ENCODE measurements at regions not wholly inside any gene's neighbourhood (a gene's known extent, or its start where the extent isn't known, plus 50 kb on each side); places are given as distances from the start of the nearest gene placed in this dataset.

DNA sequence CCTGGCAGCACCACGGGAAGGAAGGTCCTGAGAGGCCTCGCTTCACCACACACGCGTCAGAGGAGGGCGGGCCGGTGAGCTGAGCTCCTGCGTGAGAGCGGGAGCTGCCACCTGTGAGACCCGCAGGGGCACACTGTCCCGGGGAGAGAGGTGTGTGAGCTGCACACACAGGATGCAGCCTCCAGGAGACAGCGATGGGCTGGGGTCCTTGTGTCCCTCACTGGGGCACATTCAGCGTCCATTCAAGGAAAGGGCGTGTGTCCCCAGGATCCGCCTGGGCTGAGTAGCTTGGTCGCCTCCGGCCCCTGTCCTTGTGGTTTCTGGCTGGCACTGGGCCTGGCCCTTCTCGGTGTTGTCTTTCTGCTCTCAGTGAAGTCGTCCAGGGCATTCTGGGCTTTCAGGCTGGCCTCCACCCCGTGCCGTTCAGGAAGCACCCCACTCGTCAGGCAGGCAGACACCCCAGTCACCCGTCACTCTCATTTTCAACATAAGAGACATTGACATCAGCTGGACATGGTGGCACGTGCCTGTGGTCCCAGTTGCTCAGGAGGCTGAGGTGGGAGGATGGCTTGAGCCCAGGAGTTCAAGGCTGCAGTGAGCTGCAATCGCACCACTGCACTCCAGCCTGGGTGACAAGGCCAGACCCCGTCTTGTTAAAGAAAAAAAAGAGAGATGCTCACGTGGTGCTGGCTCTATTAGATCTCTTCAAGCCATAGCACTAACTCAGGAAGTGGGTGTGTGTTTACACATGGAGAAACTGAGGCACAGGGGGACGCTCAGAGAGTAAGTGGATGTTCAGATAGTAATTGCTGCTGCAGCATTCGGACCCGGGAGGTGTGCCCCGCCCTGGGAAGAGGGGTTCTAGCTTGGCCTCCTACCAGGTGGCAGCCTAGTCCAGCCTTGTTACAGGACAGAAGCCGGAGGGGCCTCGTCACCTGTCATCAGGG lies 1081.6 kb downstream of the BRD1 start:
- DNase-seq (ENCODE audit: low spot score) = peak; percentile 6

DNA sequence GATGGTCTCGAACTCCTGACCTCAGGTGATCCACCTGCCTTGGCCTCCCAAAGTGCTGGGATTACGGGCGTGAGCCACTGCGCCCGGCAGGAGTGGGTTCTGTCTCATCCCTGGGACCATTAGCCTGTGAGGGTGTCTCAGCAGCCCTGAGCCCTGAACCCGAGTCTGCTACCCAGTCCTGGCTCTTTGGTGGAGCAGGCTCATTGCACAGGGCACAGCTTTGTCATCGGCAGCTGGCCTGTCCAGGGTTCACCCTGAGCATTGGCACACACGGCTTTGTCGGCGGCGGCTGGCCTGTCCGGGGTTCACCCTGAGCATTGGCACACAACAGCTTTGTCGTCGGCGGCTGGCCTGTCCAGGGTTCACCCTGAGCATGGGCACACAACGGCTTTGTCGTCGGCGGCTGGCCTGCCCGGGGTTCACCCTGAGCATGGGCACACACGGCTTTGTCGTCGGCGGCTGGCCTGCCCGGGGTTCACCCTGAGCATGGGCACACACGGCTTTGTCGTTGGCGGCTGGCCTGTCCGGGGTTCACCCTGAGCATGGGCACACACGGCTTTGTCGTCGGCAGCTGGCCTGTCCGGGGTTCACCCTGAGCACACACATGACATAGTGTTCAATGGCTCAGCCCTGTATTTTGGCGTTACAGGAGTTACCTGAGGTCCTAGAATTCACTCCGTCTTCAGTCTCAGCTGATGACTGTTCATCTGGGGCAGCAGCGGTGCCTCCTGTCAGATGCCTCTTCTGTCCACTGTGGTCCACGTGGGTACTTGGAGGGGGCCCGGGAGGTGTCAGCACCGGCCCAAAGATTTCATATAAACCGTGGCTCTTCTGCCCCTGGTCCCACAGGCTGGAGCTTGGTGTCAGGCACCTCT lies 1082.5 kb downstream of the BRD1 start:
- no peak for DNase-seq (ENCODE audit: low spot score)

DNA sequence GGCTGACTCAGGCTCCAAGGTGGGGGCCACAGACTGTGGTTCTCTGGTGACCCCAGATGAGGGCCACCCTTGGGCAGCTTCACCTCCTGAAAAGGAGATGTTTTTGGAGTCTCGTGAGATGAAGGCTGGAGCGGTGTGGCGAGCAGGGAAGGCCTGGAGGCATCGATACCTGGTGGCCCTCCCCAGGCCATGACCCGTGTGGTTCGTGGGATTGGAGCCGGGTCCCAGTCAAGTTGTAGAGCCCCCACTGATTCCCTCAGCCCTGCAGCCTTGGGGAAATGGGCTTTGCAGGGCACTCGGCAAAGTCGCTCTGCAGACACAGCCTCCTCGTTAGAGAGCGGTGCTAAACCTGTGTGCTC lies 1083.4 kb downstream of the BRD1 start:
- DNase-seq (ENCODE audit: low spot score) = no peak

DNA sequence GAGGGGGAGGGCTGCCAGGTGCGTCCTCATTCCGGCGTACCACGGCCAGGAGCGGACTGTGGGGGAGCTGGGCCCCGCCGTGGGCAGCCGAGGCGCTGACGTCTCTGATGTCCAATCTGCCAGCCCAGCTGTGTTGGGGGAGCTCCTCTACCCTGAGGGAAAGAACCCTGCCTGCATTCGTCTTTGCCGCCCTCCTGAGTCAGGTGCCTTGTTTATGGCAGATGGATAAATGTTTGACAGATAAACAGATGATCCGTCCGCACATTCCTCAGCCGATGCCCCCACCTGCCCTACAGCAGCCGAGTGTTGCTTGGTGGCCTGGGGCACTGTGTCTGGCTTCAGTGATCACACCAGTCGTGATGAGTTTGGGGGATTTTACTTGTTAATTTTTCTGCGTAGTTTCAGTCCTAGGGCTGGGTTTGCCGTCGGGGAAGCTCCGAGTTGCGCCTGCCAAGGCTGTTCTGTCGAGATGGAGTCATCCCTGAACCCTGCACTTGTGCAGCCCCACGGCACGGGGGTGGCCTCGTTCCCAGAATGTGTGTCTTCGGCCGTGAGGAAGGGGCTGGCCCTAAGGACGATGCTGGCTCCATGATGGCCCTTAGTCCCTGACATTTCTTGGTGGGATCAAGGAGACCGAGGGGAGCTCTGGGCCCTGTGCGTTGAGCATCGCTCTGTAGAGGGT lies 1083.9 kb downstream of the BRD1 start:
- no peak for DNase-seq (ENCODE audit: low spot score)

DNA sequence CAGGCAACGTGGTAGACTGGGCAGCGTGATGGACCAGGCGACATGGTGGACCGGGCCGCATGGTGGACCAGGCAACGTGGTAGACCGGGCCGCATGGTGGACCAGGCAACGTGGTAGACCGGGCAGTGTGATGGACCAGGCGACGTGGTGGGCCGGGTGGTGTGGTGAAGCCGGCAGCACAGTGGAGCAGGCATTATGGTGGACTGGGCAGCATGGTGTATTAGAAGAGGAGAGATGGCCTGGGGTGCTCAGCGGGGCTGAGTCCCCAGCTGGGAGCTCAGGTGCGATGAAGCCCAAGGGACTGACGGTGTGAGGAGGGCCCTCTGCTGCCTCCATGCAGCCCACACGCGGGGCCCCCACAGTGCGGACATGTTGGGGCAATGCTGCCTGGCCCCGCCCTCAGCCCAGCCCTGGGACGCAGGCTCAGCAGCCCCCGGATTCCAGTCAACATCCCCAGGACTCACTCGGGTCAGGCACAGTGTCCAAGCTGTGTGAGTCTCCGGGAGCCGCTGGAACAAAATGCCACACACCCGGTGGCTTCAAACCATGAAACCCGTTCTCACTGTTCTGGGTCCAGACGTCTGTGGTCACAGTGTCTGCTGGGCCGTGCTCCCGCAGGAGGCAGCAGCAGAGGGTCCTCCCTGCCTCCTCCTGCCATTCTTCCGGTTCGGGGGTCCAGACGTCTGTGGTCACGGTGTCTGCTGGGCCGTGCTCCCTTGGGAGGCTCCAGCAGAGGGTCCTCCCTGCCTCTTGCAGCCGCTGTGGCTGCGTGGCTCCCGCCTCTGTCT lies 1084.9 kb downstream of the BRD1 start:
- DNase-seq (ENCODE audit: low spot score) = no peak

DNA sequence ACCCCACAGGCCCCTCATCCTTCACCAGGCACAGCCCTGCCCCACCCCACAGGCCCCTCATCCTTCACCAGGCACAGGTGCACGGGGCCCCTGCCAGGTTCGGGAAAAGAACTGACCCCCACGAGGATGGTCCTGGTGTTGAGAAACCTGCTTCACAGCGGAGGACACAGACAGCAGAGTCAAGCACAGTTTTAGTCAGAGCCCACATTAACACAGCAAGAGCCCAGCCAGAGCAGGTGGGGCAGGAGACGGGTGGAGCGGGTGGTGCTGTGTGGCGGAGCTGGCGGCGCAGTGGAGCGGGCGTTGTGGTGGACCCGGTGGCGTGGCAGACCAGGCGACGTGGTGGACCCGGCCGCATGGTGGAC lies 1085.5 kb downstream of the BRD1 start:
- DNase-seq (ENCODE audit: low spot score) = no peak

DNA sequence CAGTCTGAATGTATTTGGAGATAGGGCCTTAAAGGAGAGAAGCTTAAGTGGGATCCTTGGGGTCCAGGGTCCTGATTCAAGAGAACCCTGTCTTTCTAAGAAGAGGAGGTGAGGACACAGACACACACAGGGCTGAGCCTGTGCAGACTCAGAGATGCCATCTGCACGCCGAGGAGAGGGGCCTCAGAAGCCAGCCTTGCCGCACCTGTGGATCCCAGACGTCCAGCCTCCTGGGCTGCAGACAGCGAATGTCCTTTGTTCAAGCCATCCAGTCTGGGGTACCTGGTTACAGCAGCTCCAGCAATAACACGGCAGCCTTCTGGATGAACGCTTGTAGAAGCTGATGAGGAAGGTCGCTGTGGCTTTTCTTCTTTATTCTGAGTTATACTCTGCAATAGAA lies 1086.1 kb downstream of the BRD1 start:
- DNase-seq (ENCODE audit: low spot score) = no peak

DNA sequence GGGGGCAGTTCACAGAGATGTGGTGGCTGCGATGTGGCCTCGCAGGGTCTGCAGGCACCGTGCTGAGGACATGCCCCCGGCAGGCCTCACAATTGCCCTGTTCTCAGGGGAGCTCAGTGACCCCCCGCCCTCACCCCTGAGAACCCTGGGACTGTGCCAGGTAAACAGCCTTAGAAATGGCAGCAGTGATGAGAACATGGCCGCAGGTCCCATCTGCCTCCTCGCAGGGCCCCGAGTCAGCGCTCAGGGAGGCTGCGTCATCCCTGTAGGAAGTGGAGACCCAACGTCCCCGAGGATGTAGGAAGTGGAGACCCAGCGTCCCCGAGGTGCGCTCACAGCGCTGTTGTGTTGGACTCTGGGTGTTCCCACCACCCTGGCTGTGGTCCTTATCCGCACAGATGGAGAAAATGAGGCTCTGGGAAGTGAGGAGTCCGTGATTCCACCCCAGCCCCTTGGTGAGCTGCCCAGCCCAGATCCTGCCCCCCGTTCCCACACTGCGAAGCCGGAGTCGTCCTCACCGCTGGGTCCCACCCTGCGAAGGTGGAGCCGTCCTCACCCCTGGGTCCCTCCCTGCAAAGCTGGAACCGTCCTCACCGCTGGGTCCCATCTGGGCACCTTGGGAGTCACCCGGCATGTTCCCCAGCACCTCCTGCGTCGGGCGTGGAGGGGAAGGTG lies 1086.8 kb downstream of the BRD1 start:
- no peak for DNase-seq (ENCODE audit: low spot score)

DNA sequence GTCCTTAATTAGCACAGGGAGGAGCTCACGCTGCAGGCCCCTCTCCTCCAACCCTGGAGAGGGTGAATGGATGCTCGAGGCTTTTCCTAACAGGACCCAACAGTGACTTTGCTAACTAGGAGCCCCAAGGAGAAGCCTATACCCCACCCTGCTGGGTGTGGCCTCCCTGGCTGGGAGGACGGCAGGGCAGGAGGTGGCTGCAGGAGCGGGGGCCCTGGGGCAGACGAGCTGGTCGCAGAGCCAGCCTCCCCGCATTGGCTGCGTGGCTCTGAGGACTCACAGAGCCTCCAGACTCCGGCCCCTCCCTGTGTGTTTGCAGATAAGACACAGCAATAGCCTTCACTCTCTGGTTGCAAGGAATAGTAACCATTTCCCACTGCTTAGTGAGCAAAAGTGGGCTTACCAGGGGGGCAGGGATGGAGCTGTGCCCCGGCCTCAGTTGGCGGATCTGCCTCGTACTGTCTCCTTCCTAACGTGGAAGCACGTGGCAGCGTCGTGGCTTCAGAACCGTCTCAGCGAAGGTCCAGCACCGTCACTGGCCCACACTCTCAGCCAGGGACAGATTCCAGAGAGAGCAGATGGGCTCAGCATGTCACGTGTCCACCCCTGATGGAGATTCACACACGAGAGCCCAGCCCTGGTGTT lies 1087.5 kb downstream of the BRD1 start:
- no peak for DNase-seq (ENCODE audit: low spot score)

DNA sequence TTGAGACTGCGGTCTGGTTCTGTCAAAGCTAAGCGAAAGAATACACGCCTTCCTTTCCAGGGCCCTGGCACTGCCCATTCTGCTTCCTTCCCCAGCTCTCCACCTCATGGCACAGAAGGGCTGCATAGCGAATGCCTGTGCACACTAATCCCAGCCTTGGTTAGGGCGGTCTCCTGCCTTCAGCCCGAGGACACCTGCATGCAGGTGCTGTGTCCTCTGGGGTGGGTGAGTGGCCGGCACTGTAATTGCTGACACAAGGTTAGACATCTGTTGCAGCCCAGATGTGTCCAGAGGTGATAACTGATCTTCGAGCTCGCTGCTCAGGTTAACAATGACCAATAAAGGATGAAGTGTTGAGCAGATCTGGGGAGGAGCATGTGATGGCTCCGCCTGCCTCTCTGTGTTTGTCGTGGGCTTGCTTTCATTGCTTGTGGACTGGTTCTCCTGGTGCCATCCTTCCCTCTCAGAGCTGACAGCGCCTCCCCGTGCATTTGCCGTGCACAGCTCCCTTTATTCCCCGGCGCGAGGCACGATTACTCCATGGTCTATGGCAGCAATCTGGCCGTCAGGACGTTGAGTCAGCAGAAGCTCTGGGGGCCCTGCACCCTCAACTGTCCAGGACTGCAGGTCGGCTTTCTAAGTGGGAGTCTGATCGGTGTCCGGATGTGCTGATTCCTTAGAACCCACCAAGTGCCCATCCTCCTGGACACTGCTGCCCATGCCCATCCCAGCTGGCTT lies 1088.2 kb downstream of the BRD1 start:
- no peak for DNase-seq (ENCODE audit: low spot score)

DNA sequence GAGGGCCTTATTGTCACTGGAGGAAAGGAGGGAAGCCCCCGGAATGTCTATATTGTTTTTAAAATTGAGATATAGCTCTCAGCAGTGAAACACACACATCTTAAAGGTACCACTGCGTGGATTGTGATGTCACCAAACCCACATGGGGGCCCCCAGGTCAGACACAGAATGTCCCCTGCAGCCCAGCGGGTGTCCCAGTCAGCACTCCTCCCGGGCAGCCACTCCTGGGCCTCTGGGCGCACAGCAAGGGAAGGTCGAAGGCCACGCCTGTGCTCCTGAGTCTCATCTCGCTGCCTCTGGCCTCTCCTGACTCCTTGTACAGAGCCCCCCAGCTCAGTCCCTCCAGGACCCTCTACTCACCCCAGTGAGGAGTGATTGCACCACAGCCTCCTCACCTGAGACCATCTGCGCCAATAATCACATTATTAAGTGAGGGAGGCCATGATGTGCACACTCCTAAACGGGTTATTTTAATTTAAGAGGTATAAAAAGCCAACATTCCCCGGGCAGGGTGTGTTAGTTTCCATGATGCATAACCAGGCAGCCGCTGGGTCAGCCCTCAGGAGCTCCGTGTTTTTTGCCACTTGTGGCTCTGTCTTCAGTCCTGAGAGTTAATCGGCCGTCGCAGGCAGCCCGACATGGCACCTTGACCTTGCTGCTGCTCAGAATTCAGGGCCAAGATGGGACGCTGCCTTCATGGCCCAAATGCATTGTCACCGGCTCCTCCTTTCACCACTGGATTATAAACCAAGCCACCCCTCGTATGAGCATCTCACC lies 1089.3 kb downstream of the BRD1 start:
- no peak for DNase-seq (ENCODE audit: low spot score)

DNA sequence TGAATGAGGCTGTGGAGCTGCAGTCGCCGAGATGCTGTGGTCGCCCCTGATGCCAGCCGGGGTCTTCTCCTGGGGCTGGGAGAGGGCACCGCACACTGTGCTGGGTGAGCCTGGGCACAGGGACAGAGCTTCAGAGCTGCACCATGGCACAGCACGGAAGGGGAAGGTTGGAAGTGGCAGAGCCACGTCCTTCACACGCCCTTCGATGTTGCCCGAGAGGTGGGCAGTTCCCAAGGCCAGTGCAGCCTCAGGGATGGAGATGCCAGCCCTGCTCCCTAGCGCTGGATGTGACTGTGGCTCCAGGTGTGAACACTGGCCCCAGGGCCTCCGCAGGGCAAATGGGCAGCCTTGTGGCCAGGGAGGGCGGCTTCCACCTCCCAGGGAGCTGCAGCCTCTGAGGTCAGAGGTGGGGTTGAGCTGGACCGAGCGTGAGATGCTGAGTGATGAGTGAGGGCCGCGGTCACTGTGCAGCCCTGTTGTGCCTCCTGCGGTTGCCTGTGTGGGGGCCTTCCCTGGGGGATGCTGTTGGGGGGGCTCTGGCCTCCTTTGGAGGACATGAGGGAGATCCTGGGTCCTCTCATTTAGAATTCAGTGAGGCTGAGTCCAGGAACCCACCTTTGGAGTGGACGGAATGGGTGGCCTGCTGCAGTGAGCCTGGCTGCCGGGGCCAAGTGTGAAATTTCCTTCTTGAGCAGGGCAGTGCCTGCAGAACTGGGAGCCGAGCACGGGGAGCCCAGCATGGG lies 1090.0 kb downstream of the BRD1 start:
- DNase-seq (ENCODE audit: low spot score) = no peak

DNA sequence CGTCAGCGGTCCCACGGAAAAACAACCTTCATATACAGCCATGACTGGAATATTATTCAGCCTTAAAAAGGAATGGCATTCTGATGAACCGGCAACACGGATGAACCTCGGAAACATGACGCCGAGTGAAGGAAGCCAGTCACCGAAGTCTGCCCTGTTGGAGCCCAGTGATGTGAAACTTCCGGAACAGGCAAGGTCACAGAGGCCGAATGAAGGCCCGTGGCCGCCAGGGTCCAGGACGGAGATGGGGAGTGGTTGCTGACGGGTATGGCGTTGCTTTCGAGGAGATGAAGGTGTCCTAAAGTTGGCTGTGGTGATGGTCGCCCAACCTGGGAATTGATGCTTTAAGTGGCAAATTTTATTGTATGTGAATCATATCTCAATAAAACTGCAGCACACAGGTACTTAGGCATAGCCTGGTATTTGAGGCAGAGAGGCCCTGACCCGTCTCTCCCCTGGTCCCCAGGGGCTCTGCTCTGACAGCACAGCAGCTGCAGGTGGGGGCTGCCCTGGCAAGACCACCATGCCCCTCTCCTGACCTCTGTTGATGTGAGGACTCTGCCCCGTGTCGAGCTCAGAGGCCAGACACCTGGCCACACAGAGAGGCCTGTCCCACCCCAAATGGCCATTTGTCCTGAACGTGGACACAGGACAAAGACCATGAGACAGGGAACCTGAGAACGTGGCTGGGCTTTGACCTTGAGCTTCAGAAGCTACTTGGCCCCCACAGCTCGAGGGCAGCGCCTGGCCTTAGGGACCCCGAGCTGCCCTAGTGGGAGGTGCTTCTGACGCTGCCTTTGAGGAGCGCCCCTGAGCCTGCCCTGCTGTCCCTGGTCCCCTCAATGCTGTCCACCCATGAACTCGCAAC lies 1090.8 kb downstream of the BRD1 start:
- DNase-seq (ENCODE audit: low spot score) = no peak

DNA sequence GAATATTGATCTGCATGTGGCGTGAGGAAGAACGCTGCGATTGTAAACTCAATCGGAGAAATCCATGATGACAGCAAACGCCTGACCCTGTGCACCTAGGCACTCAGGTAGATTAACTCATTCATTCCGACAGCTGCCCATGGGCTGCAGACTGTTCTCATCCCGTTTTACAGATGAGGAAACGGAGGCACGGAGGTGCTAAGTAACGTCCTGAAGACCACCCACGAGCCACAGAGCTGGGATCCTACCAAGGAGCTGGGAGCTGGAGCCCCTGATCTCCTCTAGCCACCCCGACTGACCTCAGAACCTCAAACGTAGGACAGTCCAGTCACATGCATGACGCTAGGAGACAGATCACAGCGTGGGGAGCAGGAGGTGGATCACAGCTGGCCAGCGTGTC lies 1092.7 kb downstream of the BRD1 start:
- DNase-seq (ENCODE audit: low spot score) = no peak

DNA sequence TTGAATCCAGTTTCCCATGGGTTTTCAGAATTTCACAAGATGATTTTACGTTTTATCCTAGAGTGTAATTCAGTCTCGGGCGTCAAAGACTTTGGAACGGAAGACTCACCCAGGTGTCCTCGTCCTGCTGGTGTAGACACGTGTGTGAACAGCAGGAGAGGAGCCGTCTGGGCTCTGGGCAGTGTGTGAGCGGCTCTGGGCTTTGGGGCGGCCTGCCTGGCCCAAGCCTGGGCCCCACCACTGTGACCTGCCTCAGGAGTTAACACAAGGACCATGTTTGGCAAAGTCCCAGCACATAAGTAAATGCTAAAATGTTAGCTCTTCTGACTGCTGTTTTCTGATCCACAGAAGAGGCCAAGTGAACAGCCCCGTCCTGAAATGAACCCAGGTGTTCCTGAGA lies 1093.3 kb downstream of the BRD1 start:
- no peak for DNase-seq (ENCODE audit: low spot score)

DNA sequence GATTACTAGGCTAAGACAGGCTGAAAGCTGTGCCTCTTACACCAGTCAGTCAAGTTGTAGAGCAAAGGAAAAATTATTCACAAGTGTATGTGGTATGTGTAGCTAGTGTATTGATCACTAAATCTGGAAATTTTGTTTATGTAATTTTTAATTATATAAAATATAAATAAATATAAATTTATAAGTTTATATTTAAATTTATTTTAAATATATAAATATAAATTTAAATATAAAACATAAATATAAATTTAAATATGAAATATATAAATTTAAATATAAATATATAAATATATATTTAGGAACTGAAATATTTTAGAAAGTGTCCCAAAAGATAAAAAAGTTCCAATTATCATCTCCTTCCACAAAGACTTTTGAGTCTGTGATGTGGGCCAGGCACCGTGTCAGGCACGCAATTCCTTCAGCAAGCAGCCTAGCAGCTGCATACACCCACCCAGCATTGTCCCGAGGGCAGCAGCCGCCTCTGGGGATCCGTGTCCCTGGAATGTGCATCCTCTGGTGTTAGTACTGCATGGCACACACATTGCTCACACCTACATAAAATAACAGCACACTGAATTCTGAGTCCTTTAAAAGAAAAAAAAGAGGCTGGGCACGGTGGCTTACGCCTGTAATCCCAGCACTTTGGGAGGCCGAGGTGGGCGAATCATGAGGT lies 1098.0 kb downstream of the BRD1 start:
- DNase-seq (ENCODE audit: low spot score) = no peak
